Stimulated activated CD4-positive, alpha-beta T cell treated with anti-CD3 and anti-CD28 coated beads, TNF-alpha, amount 100 ng/mL, for 48 hours (primary cell): ENCODE measurements at regions not wholly inside any gene's neighbourhood (a gene's known extent, or its start where the extent isn't known, plus 50 kb on each side); places are given as distances from the start of the nearest gene placed in this dataset.
"Not testable (repeated sequence)": the region's sequence is repeated elsewhere in the genome, so short reads cannot be mapped to it uniquely, and the experiment has no call there.

Source experiments
- DNase-seq, 3 donors: peaks; one replicate each; pipeline ENCODE4 v3.0.0-alpha.2; 2020; ENCODE audit warnings: low read depth in 3 of 3

DNA sequence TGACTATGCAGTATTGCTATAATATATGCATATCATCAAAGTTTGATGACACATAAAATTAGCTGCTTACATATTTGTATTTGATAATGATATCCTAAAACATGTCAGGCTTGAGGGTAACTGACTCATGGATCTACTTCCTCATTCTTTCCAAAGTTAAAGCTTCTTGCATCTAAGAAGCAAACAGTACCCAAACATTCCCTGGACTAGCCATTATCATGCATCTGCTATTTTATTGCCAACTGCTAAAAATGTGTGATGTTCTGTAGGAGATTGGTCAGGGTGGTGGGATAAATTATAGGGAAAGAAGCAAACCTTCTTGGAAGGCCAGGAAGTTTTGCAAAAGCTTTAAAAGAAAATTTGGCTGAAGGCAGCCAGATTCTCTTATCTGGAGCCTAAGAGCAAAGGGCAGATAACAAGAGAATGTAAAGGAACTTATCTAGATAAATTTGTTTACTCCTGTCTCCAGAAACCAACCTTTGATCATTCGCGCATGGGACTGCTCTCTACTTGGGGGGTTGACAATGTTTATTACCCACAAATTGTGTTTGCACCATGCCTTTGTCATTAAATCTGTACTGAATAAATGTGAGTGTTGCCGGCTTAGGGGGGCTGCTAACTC is 604.1 kb upstream of the TLE4 start:
- no peak for DNase-seq

DNA sequence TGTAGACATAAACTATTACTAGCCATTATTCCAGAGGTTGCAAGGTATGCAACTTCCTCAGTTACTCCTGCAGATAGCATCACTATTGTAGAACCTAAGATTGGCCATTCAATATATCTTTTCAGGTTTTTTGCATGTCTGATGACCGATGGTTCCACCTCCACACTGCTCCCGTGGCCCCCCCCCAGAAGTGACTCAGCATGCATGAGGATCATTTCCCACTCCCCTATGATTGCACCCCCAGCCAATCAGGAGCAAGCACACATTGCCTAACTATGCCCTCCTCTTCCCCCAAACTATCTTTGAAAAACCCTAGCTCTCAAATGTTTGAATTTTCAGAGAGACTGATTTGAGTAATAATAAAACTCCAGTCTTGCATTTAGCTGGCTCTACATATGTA is 601.4 kb upstream of the TLE4 start:
- no peak for DNase-seq

DNA sequence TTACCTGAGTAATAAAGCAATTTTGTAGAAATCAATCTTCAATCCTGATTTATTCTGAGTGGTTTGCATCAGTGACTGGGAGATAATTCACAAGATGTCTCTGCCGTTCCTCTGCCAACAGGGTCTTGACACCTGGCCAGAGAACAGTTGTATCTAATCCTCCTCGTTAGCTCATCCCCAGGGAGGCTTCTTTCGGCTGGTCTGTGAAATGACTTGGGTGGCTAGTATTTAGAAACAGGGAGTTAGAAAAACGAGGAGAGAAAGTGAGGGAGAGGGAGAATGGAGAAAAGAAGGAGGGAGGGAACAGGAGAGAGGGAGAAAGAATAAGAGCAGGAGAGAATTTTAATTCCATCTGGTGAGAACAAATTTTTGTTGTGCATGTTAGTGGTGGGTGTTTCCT is 600.2 kb upstream of the TLE4 start:
- DNase-seq, result no peak

DNA sequence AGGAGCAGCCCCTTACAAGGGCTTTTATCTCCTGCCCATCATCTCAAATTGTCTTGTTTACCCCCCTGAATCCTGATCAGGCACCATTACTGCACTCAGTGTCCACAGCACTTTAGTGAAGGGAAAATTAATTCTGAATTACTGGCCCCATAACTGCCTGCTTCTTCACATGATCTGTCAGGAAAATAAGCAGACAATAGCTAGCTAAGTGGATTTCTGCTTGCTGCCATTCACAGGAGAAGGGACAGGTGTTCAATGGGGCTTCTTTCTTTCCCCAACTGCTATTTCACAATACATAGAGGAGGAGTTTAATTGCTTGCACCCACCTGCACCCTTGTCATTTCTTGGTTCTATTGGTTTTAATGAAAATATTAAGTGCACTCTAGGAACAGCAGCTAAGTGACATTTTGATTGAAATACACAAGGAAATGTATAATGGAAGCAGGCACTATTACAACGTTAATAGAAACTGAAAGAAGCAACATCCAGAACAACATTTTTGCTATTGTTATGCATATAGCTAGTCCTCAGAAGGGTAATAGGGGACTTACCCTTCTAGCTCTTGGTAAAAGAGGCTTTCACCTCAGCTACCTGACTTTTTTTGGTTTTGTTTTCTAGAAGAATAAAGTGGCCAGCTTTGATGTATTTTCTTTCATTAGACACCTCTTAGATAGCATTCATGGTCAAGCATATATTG is 599.3 kb upstream of the TLE4 start:
- DNase-seq, result no peak

DNA sequence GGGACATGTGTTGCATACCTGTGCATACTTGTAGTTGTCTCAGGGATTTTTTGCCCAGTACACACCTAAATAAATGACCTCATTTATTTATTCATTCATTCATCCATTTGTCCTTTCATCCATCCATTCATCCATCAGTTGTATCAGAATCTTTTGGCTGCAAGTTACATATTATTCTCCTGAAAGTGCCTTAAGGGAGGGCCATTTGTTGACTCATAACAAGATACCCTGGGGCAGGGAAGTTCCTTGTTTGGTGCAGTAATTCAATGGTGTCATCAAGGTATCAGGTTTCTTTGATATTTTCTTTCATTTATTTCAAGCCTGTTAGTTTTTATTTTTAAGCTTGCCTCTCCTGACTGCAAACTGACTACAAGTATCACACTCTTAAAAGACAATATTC is 597.9 kb upstream of the TLE4 start:
- no peak for DNase-seq

DNA sequence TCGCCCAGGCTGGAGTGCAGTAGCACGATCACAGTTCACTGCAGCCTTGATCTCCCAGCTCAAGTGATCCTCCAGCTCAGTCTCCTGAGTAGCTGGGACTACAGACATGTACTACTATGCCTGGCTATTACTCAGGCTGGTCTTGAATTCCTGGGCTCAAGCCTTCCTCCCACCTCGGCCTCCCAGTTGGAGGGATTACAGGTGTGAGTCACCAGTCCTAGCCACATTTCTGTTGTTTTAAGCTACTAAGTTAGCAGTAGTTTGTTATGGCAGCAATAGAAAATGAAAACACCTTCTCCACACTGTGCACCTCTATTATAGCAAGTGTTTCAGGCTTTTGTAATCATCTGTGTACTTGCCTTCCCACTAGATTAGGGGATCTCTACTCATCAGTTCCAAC is 588.9 kb upstream of the TLE4 start:
- no peak for DNase-seq

DNA sequence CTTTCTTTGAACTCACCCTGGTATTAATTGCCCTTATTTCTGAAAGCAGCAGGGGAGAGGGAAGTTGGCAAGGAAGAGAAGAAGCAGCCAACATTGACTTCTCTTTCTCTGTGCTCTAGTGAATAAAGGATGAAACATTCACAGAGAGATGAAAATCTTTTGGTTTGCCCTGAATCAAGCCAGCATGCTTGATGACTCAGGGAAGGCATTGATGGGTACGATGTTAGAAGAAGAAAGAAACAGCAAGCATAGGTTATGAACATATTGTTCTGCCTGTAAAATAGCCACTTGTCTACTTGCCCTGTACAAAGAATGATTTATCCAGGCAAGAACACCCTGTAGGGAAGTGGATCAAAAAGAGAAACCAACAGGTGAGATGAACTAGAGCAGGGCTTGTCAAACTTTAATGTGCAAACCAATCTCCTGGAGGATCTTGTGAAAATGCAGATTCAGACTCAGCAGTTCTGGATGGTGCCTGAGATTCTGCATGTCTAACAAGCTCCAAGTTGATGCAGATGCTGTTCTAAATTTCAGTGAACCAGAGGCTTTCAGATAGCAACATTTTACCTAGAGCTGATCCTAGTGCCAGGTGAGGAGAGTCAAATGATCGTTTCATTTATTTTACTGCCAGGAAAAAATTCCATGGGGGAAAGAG is 586.6 kb upstream of the TLE4 start:
- no peak for DNase-seq

DNA sequence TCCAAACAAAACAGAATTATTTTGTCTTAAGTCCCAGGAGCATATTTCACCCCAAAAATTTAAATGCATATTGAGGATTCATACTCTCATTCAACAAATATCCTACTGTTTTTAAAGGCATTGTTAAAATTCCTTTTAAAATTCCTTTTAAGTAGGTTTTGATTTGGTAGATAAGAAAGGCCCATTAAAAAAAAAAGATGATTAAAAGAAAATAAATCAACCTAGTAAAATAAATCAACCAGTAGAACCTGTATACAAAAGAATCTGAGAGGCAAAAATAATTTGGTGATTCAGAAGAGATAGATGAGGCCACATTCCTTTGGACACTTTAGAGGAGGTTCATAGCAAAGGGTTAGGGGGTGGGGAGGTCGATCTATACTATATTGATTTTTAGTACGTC is 585.3 kb upstream of the TLE4 start:
- no peak for DNase-seq

DNA sequence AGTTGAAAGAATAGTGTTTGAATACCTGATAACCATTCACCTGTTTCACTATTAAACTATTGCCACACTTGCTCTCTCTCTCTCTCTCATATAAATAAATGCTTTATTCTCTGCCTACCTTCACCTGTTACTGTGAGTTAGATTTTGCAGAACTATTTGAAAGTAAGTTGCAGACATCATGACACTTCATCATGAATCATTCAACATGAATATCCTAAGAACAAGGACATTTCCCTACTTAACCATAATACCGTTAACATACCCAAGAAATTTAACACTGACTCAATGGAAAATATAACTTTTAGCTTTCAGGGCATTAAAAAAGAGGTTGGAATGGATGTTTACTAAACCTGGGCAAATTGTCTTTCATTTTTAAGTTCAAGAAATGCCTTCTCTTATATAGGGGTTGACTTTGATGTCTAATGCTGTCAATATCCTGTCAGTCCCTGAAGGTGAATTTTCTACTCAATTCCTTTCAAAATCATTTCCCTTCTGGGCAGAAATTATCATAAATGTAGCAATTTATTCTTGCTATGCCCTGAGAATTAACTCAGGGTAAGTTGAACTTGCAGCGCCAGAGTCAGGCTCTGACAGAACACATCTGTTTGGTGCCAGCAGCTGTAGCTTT is 582.6 kb upstream of the TLE4 start:
- no peak for DNase-seq

DNA sequence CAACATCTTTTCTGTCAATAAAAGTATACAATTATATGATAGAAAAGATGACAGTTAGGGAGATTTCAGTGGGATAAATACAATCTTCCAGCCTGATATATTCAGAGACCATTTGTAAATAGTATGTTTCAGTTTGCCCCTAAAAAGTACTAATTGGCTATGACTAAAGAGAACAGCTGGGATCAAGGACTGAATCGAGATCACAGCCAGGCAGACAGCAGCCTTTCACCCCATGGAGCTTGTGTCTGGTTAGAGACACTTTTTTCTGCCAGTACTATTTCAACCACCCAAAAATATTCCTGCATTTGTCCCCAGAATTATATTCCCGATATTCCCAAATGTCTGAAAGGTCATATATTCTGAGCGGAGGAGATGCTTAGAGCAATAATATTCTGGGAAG is 577.3 kb upstream of the TLE4 start:
- DNase-seq, result no peak

DNA sequence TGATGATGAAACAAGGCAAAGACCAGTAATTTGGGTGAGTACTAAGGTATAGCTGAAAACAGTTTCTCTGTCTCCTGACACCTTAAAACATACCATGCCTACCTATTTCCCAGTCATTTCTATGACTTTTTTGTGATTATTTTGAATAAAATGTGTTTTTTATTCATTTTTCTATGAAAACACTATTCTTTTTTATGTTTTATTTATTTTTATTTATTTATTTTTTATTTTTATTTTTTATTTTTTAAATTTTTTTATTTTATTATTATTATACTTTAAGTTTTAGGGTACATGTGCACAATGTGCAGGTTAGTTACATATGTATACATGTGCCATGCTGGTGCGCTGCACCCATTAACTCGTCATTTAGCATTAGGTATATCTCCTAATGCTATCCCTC is 576.8 kb upstream of the TLE4 start:
- not testable (repeated sequence) for DNase-seq

DNA sequence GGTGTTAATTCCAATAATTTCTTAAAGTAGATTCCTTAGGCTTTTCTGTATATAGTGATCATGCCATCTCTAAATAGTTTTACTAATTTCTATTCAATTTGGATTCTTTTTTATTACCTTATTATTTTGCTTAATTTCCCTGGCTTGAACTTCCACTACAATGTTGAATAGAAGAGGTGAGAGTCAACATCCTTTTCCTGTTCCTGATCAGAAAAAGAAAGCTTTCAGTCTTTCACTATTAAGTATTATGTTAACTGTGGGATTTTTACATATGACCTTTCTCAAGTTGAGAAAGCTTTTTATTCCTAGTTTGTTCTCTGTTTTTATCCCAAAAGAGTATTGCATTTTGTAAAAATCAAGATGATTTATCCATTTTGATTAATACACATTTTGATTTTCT is 574.5 kb upstream of the TLE4 start:
- no peak for DNase-seq

DNA sequence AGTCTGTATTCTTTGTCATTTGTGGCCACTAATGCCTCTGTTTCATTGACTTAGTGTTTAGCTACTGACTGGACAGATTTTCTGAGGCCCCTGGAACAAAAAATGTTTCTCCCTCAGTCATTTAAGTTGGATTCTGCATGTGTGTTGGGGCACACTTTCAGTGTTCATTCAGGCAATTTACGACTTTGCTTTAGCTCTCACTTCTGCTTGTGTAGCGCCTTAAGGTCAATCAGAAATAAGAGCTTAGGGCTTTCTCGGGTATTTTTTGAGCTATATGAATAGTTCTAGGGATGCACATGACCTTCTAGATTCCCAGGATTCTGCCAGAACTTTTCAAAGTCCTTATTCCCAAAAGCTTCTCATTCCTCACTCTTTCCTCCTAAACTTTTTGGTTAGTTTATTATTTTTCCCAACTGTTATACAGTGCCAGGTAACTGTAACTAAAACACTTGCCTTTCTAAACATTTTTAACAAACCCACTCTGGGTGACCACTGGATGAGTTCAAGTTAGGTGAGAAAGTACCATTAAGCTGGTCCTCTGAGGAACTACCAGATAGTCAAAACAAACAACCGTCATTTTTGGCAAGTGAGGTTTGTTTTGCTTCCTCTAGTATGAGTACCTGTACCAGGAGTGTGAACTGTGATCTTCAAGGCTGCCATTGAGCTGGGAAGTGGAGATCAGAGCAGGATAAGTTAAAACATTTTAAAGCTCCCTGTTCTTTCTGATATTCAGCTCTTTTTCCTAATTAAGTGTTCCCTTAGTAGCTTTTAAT is 571.3 kb upstream of the TLE4 start:
- no peak for DNase-seq

DNA sequence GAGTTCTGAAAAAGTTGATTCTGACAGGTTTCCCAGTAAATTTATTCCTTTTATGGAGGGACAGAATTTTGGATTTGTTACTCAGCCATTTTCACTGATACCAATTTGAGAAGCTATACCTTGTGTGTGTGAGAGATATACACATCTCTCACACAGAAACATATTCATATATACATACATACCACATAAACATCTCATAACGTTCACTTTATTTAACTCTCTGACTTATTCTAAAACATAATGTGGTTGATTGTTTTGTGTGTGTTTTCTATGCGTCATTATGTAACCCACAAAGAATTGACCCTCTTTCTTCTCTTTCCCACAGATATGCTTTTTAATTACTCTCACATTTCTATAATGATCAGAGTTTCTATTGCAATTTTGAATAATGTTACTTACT is 570.8 kb upstream of the TLE4 start:
- no peak for DNase-seq

DNA sequence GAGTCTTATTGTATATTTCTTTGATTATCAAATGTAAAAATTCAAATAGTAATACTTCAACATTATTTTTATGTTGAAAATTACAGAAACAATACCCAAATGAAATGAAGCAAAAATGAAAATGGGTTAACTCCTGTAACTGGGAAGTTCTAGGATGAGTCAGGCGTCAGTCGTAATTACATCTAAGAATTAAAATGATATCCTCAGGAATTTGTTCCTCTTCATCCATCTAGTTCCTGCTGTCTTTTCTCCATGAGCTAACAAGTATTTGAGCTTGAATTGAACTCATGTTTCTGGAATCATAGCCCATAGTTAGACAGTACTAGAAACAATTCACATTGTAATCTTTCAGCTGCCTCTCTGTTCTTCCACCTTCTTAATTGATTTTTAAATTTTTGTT is 568.3 kb upstream of the TLE4 start:
- no peak for DNase-seq

DNA sequence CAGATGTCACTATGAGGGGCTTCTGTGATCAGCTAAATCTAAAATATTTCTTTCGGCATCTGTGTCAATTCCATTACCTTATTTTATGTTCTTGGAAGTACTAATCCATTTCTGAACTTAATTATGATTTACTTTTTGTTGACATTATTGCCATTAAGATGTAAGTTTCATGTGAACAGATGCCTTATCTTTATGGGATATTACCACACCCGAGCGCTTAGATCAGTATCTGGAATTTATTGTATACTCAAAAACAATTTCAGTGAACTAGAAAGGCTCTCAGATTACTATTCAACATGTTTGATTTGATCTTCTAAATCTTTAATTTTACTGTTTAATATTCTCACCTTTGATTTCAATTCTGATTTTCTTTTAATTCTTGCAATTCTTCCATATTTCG is 567.7 kb upstream of the TLE4 start:
- no peak for DNase-seq

DNA sequence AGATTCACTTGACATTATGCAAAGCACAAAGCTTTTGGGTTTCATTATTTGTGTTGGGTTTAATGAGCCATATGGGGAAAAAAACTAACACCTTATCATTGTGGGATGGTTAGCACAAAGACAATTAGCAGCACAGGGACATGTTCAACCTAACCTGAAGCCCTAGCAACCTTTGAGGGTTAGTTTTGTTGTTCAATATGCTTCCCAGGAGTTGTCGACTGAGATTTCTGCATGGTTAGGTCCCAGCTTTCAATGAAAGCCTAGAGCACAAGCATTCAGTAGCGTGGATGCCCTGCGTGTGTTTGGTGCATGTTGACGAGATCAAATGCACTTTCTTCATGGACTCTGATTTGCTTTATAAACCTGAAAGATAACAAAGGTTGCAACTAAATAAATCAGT is 565.2 kb upstream of the TLE4 start:
- no peak for DNase-seq

DNA sequence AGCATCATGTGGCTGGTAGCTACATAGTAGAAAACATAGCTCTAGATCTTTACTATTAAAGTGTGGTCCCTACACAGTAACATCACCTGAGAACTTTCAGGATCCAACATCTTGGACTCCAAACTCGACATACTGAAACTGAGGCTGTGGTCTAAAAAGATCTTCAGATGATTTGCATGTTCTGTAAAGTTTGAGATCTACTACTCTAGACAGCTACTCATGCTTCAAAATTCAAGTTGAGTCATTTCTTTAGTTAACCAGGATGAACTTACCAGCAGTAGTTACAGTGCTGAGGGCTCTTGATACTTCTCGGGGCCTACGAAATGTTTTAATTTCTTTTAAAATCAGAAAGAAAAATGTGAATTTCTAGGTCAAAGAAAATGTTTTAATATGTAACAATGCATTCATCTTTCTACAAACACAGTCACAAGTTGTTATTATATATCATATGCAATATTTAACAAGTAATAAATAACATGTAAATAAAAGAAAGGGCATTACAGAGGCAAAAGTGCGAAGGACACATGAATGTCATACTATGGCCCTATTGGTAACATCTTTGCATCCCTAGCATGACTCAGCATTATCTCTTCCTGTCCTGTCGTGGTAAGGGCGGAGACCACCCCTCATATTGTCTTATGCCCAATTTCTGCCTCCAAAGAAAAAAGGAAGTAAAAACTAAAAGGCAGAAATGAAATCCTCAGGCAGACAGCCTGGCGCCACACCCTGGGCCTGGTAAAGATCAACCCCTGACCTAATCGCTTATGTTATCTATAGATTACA is 563.9 kb upstream of the TLE4 start:
- no peak for DNase-seq

DNA sequence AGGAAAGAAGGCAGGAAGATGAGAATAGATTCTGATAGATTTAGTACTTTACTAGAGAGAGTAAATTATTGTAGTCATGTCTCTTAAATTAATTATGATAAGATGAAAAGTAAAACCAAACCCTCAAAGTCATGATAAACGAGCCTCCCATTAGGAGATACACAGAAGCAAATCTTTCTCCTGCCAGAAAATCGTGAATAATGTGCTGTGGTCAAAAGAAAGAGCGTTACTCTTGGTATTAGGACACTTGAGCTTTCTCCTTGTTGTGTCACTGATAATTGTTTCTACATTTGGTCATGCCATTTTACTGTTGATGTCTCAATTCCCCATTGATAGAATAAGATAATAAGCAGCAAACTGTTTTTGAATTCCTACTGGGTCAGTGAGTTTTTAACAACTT is 562.8 kb upstream of the TLE4 start:
- DNase-seq, result no peak

DNA sequence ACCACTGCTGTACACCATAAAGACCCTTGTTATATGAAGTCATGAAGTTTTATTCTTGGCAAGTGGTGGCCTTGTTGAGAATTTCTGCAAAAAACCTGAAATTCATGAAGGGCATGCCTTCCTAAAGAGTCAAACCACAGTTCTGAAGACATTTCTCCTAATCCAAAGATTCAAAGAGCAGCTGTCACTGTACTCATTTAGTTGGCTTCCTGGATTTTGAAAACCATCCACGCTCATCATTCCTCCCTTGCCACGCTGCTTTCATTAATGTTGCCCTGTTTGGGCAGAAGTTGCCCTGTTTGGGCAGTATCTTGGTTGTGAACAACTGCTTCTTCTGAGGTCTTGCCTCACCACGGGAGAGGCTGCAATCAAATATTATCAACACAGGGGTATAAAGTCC is 560.3 kb upstream of the TLE4 start:
- DNase-seq, result no peak

DNA sequence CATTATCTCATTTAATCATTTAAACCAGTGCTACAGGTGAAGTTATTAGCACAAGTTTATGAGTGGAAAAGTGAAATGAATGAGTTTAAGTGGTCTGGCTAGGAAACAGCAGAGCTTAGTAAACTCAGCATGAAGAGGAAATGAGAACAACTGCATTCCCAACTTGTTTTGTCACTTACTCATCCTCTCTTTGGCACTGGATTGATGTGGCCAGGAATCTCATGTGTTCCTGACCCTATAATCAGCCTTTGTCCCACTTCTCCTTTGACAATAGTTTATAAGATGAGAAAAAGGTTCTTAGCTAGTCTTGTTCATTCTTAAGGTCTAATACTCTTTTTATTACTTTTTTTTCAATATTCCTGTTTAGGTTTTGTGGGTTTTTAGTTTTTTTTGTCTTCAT is 559.2 kb upstream of the TLE4 start:
- no peak for DNase-seq
